Left ventricle myocardium inferior (tissue), 1 donor: ENCODE measurements at regions not wholly inside any gene's neighbourhood (a gene's known extent, or its start where the extent isn't known, plus 50 kb on each side); places are given as distances from the start of the nearest gene placed in this dataset.

Experiments
- DNase-seq: peaks from one replicate; pipeline ENCODE4 v3.0.0-alpha.2; 2020
- H3K27ac ChIP-seq: fragments of 200-600 bp; replicated peaks from 2 replicates; pipeline ENCODE4 v1.8.0; 2021
- H3K27me3 ChIP-seq: fragments of 200-600 bp; 2 replicates; pipeline ENCODE4 v1.8.0; 2021; ENCODE audit warnings: low read depth
- H3K36me3 ChIP-seq: fragments of 200-600 bp; 2 replicates; pipeline ENCODE4 v1.8.0; 2021
- H3K4me1 ChIP-seq: fragments of 200-600 bp; 2 replicates; pipeline ENCODE4 v1.8.0; 2021
- H3K4me3 ChIP-seq: fragments of 200-600 bp; 2 replicates; pipeline ENCODE4 v1.8.0; 2021; ENCODE audit warnings: mild to moderate bottlenecking, moderate library complexity
- H3K9me3 ChIP-seq: fragments of 200-600 bp; replicated peaks from 2 replicates; pipeline ENCODE4 v1.8.0; 2021
- CTCF ChIP-seq: fragments of 200-600 bp; IDR thresholded peaks from 2 replicates; pipeline ENCODE4 v1.8.0; 2021; ENCODE audit warnings: antibody characterized with exemption, mild to moderate bottlenecking, borderline replicate concordance
- intact Hi-C: fragments of 100-400 bp; cut with micrococcal nuclease; formaldehyde crosslinking; loops from one replicate; pipeline ENCODE4 v1.11.0; 2022
- donor health status: DM: no; HTN: yes; CAD: no; lungs with severe emphysema.

- Histone ChIP-seq H3K27me3 (no peaks in the 10 kb centered on the region), H3K4me1 (no peaks in the 10 kb centered on the region), H3K4me3 (no peak overlapping the region), H3K9me3 (no peaks in the 10 kb centered on the region), H3K27ac (no peak overlapping the region), H3K36me3 (no peaks in the 10 kb centered on the region)
- no peak for DNase-seq
- TF ChIP-seq CTCF, result no peak
- intact Hi-C loops, result no loop called here
Observed at GRCh38 chr1:213330281-213330680, 279.2 kb downstream of the RPS6KC1 start.

GRCh38 chr1:213331631-213332175, 280.7 kb downstream of the RPS6KC1 start:
- no peaks in the 10 kb centered on the region for H3K27me3 ChIP-seq
- TF ChIP-seq CTCF, result no peak
- no peaks in the 10 kb centered on the region for H3K4me1 ChIP-seq
- H3K36me3 ChIP-seq, result no peaks in the 10 kb centered on the region
- no peak overlapping the region for H3K27ac ChIP-seq
- no peak for DNase-seq
- H3K4me3 ChIP-seq, result no peak overlapping the region
- H3K9me3 ChIP-seq, result no peaks in the 10 kb centered on the region
- intact Hi-C loops, result no loop called here

- Histone ChIP-seq H3K36me3 (no peaks in the 10 kb centered on the region), H3K9me3 (no peaks in the 10 kb centered on the region), H3K27ac (no peak overlapping the region), H3K4me1 (no peaks in the 10 kb centered on the region), H3K27me3 (no peaks in the 10 kb centered on the region), H3K4me3 (no peak overlapping the region)
- intact Hi-C loops, result no loop called here
- TF ChIP-seq CTCF, result no peak
- DNase-seq, result no peak
Observed at GRCh38 chr1:213332491-213332890, 281.4 kb downstream of the RPS6KC1 start.

- Histone ChIP-seq H3K4me1 (no peaks in the 10 kb centered on the region), H3K9me3 (no peaks in the 10 kb centered on the region), H3K4me3 (no peak overlapping the region), H3K27ac (no peak overlapping the region), H3K27me3 (no peaks in the 10 kb centered on the region), H3K36me3 (no peaks in the 10 kb centered on the region)
- intact Hi-C loops, result no loop called here
- DNase-seq, result no peak
- TF ChIP-seq CTCF, result no peak
Observed at GRCh38 chr1:213333121-213333520, 282.1 kb downstream of the RPS6KC1 start.

- Histone ChIP-seq H3K9me3 (no peaks in the 10 kb centered on the region), H3K4me3 (no peak overlapping the region), H3K36me3 (no peaks in the 10 kb centered on the region), H3K27ac (no peak overlapping the region), H3K27me3 (no peaks in the 10 kb centered on the region), H3K4me1 (no peaks in the 10 kb centered on the region)
- TF ChIP-seq CTCF, result no peak
- DNase-seq, result no peak
- intact Hi-C loops, result no loop called here
Observed at GRCh38 chr1:213335084-213335483, 284.0 kb downstream of the RPS6KC1 start.
